Gastroesophageal sphincter (tissue), 4 donors: ENCODE measurements at regions not wholly inside any gene's neighbourhood (a gene's known extent, or its start where the extent isn't known, plus 50 kb on each side); places are given as distances from the start of the nearest gene placed in this dataset.

ENCODE experiments used
- ATAC-seq: fragments of 150-250 bp; one replicate; pipeline ENCODE4 v1.9.1; 2016; ENCODE audit warnings: mild to moderate bottlenecking, moderate library complexity
- H3K27ac ChIP-seq, 4 donors: fragments of 200-600 bp; sonication (generic) in 3 of 4; 1 replicate in 3 of 4; 2 replicates in 1 of 4; pipeline ENCODE4 v1.5.1; 2016 to 2019
- H3K27me3 ChIP-seq: fragments of 200-600 bp; sonication (generic); one replicate; pipeline ENCODE4 v1.5.1; 2019
- H3K36me3 ChIP-seq, 2 donors: fragments of 200-600 bp; sonication (generic); one replicate each; pipeline ENCODE4 v1.5.1; 2019; ENCODE audit warnings: control low read depth in 1 of 2
- H3K4me1 ChIP-seq, 3 donors: fragments of 200-600 bp; sonication (generic); 1 replicate in 2 of 3; 2 replicates in 1 of 3; pipeline ENCODE4 v1.5.1; 2016 to 2019; ENCODE audit warnings: control low read depth in 2 of 3
- H3K4me3 ChIP-seq, 2 donors: fragments of 200-600 bp; sonication (generic); one replicate each; pipeline ENCODE4 v1.5.1; 2019; ENCODE audit warnings: mild to moderate bottlenecking in 1 of 2, moderate library complexity in 1 of 2
- H3K9me3 ChIP-seq, 3 donors: fragments of 200-600 bp; sonication (generic); one replicate each; pipeline ENCODE4 v1.5.1; 2017 to 2019; ENCODE audit warnings: control low read depth in 2 of 3
- CTCF ChIP-seq, 4 experiments: fragments of 200-600 bp in 2 of 4; fragments of 450-650 bp in 2 of 4; sonication (generic) in 1 of 4; IDR thresholded peaks; one replicate each; pipeline ENCODE4 v1.5.1; 2017 to 2019; ENCODE audit warnings: antibody characterized with exemption in 4 of 4, mild to moderate bottlenecking in 2 of 4, moderate library complexity in 2 of 4
- EP300 ChIP-seq: sonication (generic); formaldehyde crosslinking; IDR thresholded peaks from one replicate; pipeline ENCODE4 v1.6.1; 2017; ENCODE audit warnings: antibody characterized with exemption, mild to moderate bottlenecking
- POLR2A ChIP-seq, 2 donors: fragments of 450-650 bp; IDR thresholded peaks; one replicate each; pipeline ENCODE4 v1.6.1; 2017; ENCODE audit warnings: antibody characterized with exemption in 2 of 2, mild to moderate bottlenecking in 2 of 2, moderate library complexity in 1 of 2
- POLR2AphosphoS5 ChIP-seq: sonication (generic); formaldehyde crosslinking; IDR thresholded peaks from one replicate; pipeline ENCODE4 v1.6.1; 2017; ENCODE audit warnings: antibody characterized with exemption
- WGBS, 2 donors: methylation state at CpG; one replicate each; pipeline ENCODE4 v1.1.5; 2018; ENCODE audit warnings: low coverage in 1 of 2; 5-methylcytosine and 5-hydroxymethylcytosine counted together

- no peak overlapping the region for H3K4me3 ChIP-seq
- H3K9me3 ChIP-seq = peaks cover 0 to 10% (median 0%) of the 10 kb centered on the region in 3 donors
- no peaks in the 10 kb centered on the region for H3K36me3 ChIP-seq
- TF ChIP-seq POLR2AphosphoS5 (no peak), CTCF (IDR thresholded peaks at IDR 0.05) (no peak), EP300 (no peak), POLR2A (IDR thresholded peaks at IDR 0.05) (no peak)
- no peak for ATAC-seq
- H3K27me3 ChIP-seq = no peaks in the 10 kb centered on the region
- peaks cover 0 to 4% (median 0%) of the 10 kb centered on the region in 3 donors for H3K4me1 ChIP-seq
- 95 to 97% methylated on average over 6 of the region's 6 CpGs for WGBS, 2 donors
- no peak overlapping the region for H3K27ac ChIP-seq
These were observed 349.5 kb downstream of the IRS1 start for GRCh38 chr2:226450141-226450540.

GRCh38 chr2:226447338-226448300, 352.0 kb downstream of the IRS1 start:
- H3K9me3 ChIP-seq = peaks cover 0 to 5% (median 0%) of the 10 kb centered on the region in 3 donors
- WGBS, 2 donors = 73 to 86% methylated on average over 5 of the region's 5 CpGs
- H3K36me3 ChIP-seq = no peaks in the 10 kb centered on the region
- TF ChIP-seq POLR2A (IDR thresholded peaks at IDR 0.05) (no peak), POLR2AphosphoS5 (no peak), EP300 (no peak), CTCF (IDR thresholded peaks at IDR 0.05) (no peak)
- no peak for ATAC-seq
- H3K4me3 ChIP-seq = no peak overlapping the region
- H3K27me3 ChIP-seq = no peaks in the 10 kb centered on the region
- H3K27ac ChIP-seq = no peak overlapping the region
- peaks cover 0 to 4% (median 0%) of the 10 kb centered on the region in 3 donors for H3K4me1 ChIP-seq

- WGBS, 2 donors = 20 to 35% methylated on average over 3 of the region's 3 CpGs
- Histone ChIP-seq H3K9me3 (no peaks in the 10 kb centered on the region), H3K27ac (no peak overlapping the region), H3K4me3 (no peak overlapping the region), H3K27me3 (no peaks in the 10 kb centered on the region), H3K4me1 (peaks cover 0 to 4% (median 0%) of the 10 kb centered on the region in 3 donors), H3K36me3 (no peaks in the 10 kb centered on the region)
- ATAC-seq = no peak
- TF ChIP-seq EP300 = no peak
- no peak for TF ChIP-seq CTCF (IDR thresholded peaks at IDR 0.05)
- no peak for TF ChIP-seq POLR2A (IDR thresholded peaks at IDR 0.05)
- TF ChIP-seq POLR2AphosphoS5 = no peak
These were observed 353.1 kb downstream of the IRS1 start for GRCh38 chr2:226446406-226447001.

- peaks cover 0 to 4% (median 0%) of the 10 kb centered on the region in 3 donors for H3K4me1 ChIP-seq
- H3K9me3 ChIP-seq = no peaks in the 10 kb centered on the region
- ATAC-seq = no peak
- no peak for TF ChIP-seq POLR2A (IDR thresholded peaks at IDR 0.05)
- no peak for TF ChIP-seq CTCF (IDR thresholded peaks at IDR 0.05)
- TF ChIP-seq EP300 = no peak
- TF ChIP-seq POLR2AphosphoS5 = no peak
- no peaks in the 10 kb centered on the region for H3K27me3 ChIP-seq
- no peaks in the 10 kb centered on the region for H3K36me3 ChIP-seq
- no peak overlapping the region for H3K4me3 ChIP-seq
- no peak overlapping the region for H3K27ac ChIP-seq
- 91 to 95% methylated on average over 5 of the region's 5 CpGs for WGBS, 2 donors
These were observed 354.3 kb downstream of the IRS1 start for GRCh38 chr2:226445216-226445861.
